HG02623 (cell line): ENCODE measurements at regions not wholly inside any gene's neighbourhood (a gene's known extent, or its start where the extent isn't known, plus 50 kb on each side); places are given as distances from the start of the nearest gene placed in this dataset.

Source experiments
- ATAC-seq: cut with Tn5 transposase; IDR thresholded peaks from one replicate; pipeline ENCODE4 v1.9.1; 2021; ENCODE audit warnings: moderate library complexity; ENCODE audit not compliant: unreplicated experiment

- ATAC-seq, result no peak
Observed at GRCh38 chr1:82565546-82565945, 764.8 kb downstream of the ADGRL2 start.

- ATAC-seq, result no peak
Observed at GRCh38 chr1:82565146-82565545, 764.4 kb downstream of the ADGRL2 start.

- ATAC-seq, result no peak
Observed at GRCh38 chr1:82564333-82564732, 763.6 kb downstream of the ADGRL2 start.

GRCh38 chr1:82562448-82562847 lies 761.7 kb downstream of the ADGRL2 start:
- no peak for ATAC-seq

GRCh38 chr1:82560566-82560965 lies 759.8 kb downstream of the ADGRL2 start:
- ATAC-seq, result no peak

GRCh38 chr1:82555501-82555900 lies 754.8 kb downstream of the ADGRL2 start:
- no peak for ATAC-seq

GRCh38 chr1:82549841-82550240 lies 749.1 kb downstream of the ADGRL2 start:
- ATAC-seq, result no peak

- no peak for ATAC-seq
Observed at GRCh38 chr1:82542766-82543165, 742.0 kb downstream of the ADGRL2 start.

GRCh38 chr1:82542141-82542540 lies 741.4 kb downstream of the ADGRL2 start:
- no peak for ATAC-seq

- no peak for ATAC-seq
Observed at GRCh38 chr1:82540006-82540405, 739.3 kb downstream of the ADGRL2 start.

- no peak for ATAC-seq
Observed at GRCh38 chr1:82538876-82539275, 738.1 kb downstream of the ADGRL2 start.

- no peak for ATAC-seq
Observed at GRCh38 chr1:82534996-82535395, 734.3 kb downstream of the ADGRL2 start.

- no peak for ATAC-seq
Observed at GRCh38 chr1:82525378-82525777, 724.6 kb downstream of the ADGRL2 start.

- no peak for ATAC-seq
Observed at GRCh38 chr1:82520611-82521010, 719.9 kb downstream of the ADGRL2 start.

GRCh38 chr1:82517586-82517985 lies 716.9 kb downstream of the ADGRL2 start:
- ATAC-seq, result no peak

- no peak for ATAC-seq
Observed at GRCh38 chr1:82515650-82516049, 714.9 kb downstream of the ADGRL2 start.

GRCh38 chr1:82511441-82511840 lies 710.7 kb downstream of the ADGRL2 start:
- no peak for ATAC-seq

GRCh38 chr1:82510431-82510830 lies 709.7 kb downstream of the ADGRL2 start:
- ATAC-seq, result no peak

GRCh38 chr1:82507011-82507410 lies 706.3 kb downstream of the ADGRL2 start:
- no peak for ATAC-seq

- ATAC-seq, result no peak
Observed at GRCh38 chr1:82503822-82504221, 703.1 kb downstream of the ADGRL2 start.

GRCh38 chr1:82499022-82499421 lies 698.3 kb downstream of the ADGRL2 start:
- no peak for ATAC-seq

GRCh38 chr1:82494117-82494516 lies 693.4 kb downstream of the ADGRL2 start:
- no peak for ATAC-seq

- ATAC-seq, result no peak
Observed at GRCh38 chr1:82492159-82492558, 691.4 kb downstream of the ADGRL2 start.
